Tibial nerve (tissue), 4 donors: ENCODE measurements at regions not wholly inside any gene's neighbourhood (a gene's known extent, or its start where the extent isn't known, plus 50 kb on each side); places are given as distances from the start of the nearest gene placed in this dataset.

Source experiments
- CTCF ChIP-seq, 5 experiments: fragments of 200-600 bp in 3 of 5; fragments of 450-650 bp in 2 of 5; sonication (generic) in 3 of 5; IDR thresholded peaks; one replicate each; pipeline ENCODE4 v1.5.1; 2016 to 2019; ENCODE audit warnings: antibody characterized with exemption in 5 of 5, mild to moderate bottlenecking in 3 of 5, moderate library complexity in 2 of 5
- EP300 ChIP-seq, 2 donors: sonication (generic); formaldehyde crosslinking; IDR thresholded peaks; one replicate each; pipeline ENCODE4 v1.6.1; 2017; ENCODE audit warnings: antibody characterized with exemption in 2 of 2, mild to moderate bottlenecking in 1 of 2
- POLR2A ChIP-seq, 2 donors: fragments of 450-650 bp; IDR thresholded peaks; one replicate each; pipeline ENCODE4 v1.6.1; 2017; ENCODE audit warnings: antibody characterized with exemption in 2 of 2, mild to moderate bottlenecking in 2 of 2, moderate library complexity in 2 of 2

GRCh38 chr5:103469288-103470040 lies 93.1 kb downstream of the NUDT12 start:
- no peak for TF ChIP-seq CTCF (IDR thresholded peaks at IDR 0.05)
- TF ChIP-seq EP300 (IDR thresholded peaks at IDR 0.05) = no peak
- no peak for TF ChIP-seq POLR2A (IDR thresholded peaks at IDR 0.05)
